Kidney (tissue), 13 donors: ENCODE measurements at regions not wholly inside any gene's neighbourhood (a gene's known extent, or its start where the extent isn't known, plus 50 kb on each side); places are given as distances from the start of the nearest gene placed in this dataset.

Source experiments
- DNase-seq, 5 donors: peaks; one replicate each; pipeline ENCODE4 v3.0.0-alpha.2; 2013 to 2020
- FAIRE-seq: peaks from 2 replicates; lab custom pipeline; 2012; peaks lifted over from hg19 to GRCh38; lab: Jason Lieb, UNC
- H3K27ac ChIP-seq, 2 donors: one replicate each; pipeline ENCODE4 v1.7.0; 2013; ENCODE audit warnings: low read depth in 2 of 2, low read length in 2 of 2, inconsistent platforms in 1 of 2
- H3K27me3 ChIP-seq: one replicate; pipeline ENCODE4 v1.7.1; 2013; ENCODE audit warnings: low read length, inconsistent platforms; ENCODE audit not compliant: control insufficient read depth, insufficient read depth
- H3K36me3 ChIP-seq, 3 donors: one replicate each; pipeline versions ENCODE4 v1.7.0 to v1.7.1; 2013; ENCODE audit warnings: low read length in 3 of 3, control low read depth in 1 of 3, inconsistent platforms in 1 of 3; ENCODE audit not compliant: insufficient read depth in 3 of 3, control insufficient read depth in 2 of 3
- H3K4me1 ChIP-seq, 3 donors: one replicate each; pipeline versions ENCODE4 v1.7.0 to v1.7.1; 2013; ENCODE audit warnings: low read length in 3 of 3, inconsistent platforms in 1 of 3, low read depth in 1 of 3; ENCODE audit not compliant: control insufficient read depth in 2 of 3, insufficient read depth in 2 of 3
- H3K4me3 ChIP-seq, 3 donors: one replicate each; pipeline versions ENCODE4 v1.7.0 to v1.8.1; 2013; ENCODE audit warnings: low read length in 3 of 3, control low read depth in 1 of 3, inconsistent platforms in 1 of 3
- H3K9ac ChIP-seq, 3 donors: one replicate each; pipeline versions ENCODE4 v1.7.0 to v1.7.1; 2013; ENCODE audit warnings: low read length in 3 of 3, control low read depth in 1 of 3, inconsistent platforms in 1 of 3
- H3K9me3 ChIP-seq, 3 donors: one replicate each; pipeline versions ENCODE4 v1.7.0 to v1.7.1; 2013; ENCODE audit warnings: low read length in 3 of 3, control low read depth in 1 of 3, inconsistent platforms in 1 of 3; ENCODE audit not compliant: control insufficient read depth in 2 of 3, insufficient read depth in 1 of 3
- CTCF ChIP-seq: IDR thresholded peaks from 3 replicates; pipeline ENCODE4 v1.5.1; 2012; ENCODE audit warnings: mild to moderate bottlenecking, moderate library complexity, borderline replicate concordance; ENCODE audit not compliant: insufficient read depth; ENCODE audit errors: extremely low read depth
- intact Hi-C: fragments of 100-400 bp; cut with DNase I; formaldehyde crosslinking; loops from one replicate; pipeline ENCODE4 v1.11.1; 2022
- donor health status: control.
- donor health status: control.
- donor health status: control.
- donor health status: control.
- donor health status: control.
- donor health status: DM: yes; HTN: yes; CAD: no.
- donor health status: Normal renal cell carcinoma (clear cell type).

- no peak for FAIRE-seq
- no peaks in the 10 kb centered on the region for H3K4me1 ChIP-seq
- H3K27ac ChIP-seq: no peak overlapping the region
- no peak for DNase-seq
- no peak overlapping the region for H3K4me3 ChIP-seq
- H3K9me3 ChIP-seq: no peaks in the 10 kb centered on the region
- TF ChIP-seq CTCF: no peak
- intact Hi-C loops: no loop called here
- H3K36me3 ChIP-seq: no peaks in the 10 kb centered on the region
- no peak overlapping the region for H3K9ac ChIP-seq
- H3K27me3 ChIP-seq: no peaks in the 10 kb centered on the region
Observed at GRCh38 chr17:51541215-51541614, 280.9 kb downstream of the UTP18 start.

- no peaks in the 10 kb centered on the region for H3K27me3 ChIP-seq
- TF ChIP-seq CTCF: no peak
- DNase-seq: no peak
- H3K4me1 ChIP-seq: no peaks in the 10 kb centered on the region
- H3K27ac ChIP-seq: no peak overlapping the region
- FAIRE-seq: no peak
- intact Hi-C loops: no loop called here
- no peak overlapping the region for H3K4me3 ChIP-seq
- H3K36me3 ChIP-seq: no peaks in the 10 kb centered on the region
- no peaks in the 10 kb centered on the region for H3K9me3 ChIP-seq
- H3K9ac ChIP-seq: no peak overlapping the region
Observed at GRCh38 chr17:51546114-51546513, 285.8 kb downstream of the UTP18 start.

- Histone ChIP-seq H3K27ac (no peak overlapping the region), H3K9ac (no peak overlapping the region), H3K4me3 (no peak overlapping the region), H3K27me3 (no peaks in the 10 kb centered on the region), H3K36me3 (no peaks in the 10 kb centered on the region), H3K4me1 (no peaks in the 10 kb centered on the region), H3K9me3 (no peaks in the 10 kb centered on the region)
- intact Hi-C loops: no loop called here
- no peak for TF ChIP-seq CTCF
- DNase-seq: no peak
- FAIRE-seq: no peak
Observed at GRCh38 chr17:51548125-51548524, 287.8 kb downstream of the UTP18 start.

- no peak for FAIRE-seq
Observed at GRCh38 chr17:51555153-51555552, 294.8 kb downstream of the UTP18 start.

More at GRCh38 chr17:51555153-51555552, 294.8 kb downstream of the UTP18 start:
- intact Hi-C loops: no loop called here
- no peak overlapping the region for H3K27ac ChIP-seq
- H3K4me3 ChIP-seq: no peak overlapping the region
- H3K9me3 ChIP-seq: no peaks in the 10 kb centered on the region
- no peaks in the 10 kb centered on the region for H3K4me1 ChIP-seq
- TF ChIP-seq CTCF: no peak
- H3K27me3 ChIP-seq: no peaks in the 10 kb centered on the region
- H3K9ac ChIP-seq: no peak overlapping the region
- H3K36me3 ChIP-seq: no peaks in the 10 kb centered on the region
- no peak for DNase-seq
